ENCODE measurements at regions not wholly inside any gene's neighbourhood (a gene's known extent, or its start where the extent isn't known, plus 50 kb on each side); places are given as distances from the start of the nearest gene placed in this dataset.

DNA sequence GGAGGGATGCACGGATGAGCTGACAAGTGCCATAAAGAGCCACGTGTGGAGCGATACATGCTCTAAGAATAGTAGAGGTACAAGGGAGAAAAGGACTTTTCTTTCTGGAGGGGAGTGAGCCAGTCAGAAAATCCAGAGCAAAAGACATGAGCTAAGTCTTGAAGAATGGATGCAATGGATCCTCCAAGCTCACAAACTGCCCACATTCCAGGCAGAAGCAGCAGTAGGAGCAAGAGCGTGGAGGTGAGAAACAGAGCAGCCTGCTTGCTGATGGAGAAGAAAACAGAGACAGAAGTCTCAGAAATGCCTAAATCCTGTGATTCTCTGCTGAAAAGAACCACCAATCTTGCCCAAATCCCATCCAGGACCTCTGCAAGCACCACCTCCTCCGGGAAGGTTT lies 78.2 kb upstream of the RALGPS2 start:
- TF ChIP-seq, protein P1, sequence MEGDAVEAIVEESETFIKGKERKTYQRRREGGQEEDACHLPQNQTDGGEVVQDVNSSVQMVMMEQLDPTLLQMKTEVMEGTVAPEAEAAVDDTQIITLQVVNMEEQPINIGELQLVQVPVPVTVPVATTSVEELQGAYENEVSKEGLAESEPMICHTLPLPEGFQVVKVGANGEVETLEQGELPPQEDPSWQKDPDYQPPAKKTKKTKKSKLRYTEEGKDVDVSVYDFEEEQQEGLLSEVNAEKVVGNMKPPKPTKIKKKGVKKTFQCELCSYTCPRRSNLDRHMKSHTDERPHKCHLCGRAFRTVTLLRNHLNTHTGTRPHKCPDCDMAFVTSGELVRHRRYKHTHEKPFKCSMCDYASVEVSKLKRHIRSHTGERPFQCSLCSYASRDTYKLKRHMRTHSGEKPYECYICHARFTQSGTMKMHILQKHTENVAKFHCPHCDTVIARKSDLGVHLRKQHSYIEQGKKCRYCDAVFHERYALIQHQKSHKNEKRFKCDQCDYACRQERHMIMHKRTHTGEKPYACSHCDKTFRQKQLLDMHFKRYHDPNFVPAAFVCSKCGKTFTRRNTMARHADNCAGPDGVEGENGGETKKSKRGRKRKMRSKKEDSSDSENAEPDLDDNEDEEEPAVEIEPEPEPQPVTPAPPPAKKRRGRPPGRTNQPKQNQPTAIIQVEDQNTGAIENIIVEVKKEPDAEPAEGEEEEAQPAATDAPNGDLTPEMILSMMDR (IDR thresholded peaks at IDR 0.05) = no peak
- TF ChIP-seq EZH2 (IDR thresholded peaks at IDR 0.05) = no peak
- no peak for TF ChIP-seq EZH2phosphoT487 (IDR thresholded peaks at IDR 0.05)
